GM21723 (cell line): ENCODE measurements at regions not wholly inside any gene's neighbourhood (a gene's known extent, or its start where the extent isn't known, plus 50 kb on each side); places are given as distances from the start of the nearest gene placed in this dataset.
"Not testable (repeated sequence)": the region's sequence is repeated elsewhere in the genome, so short reads cannot be mapped to it uniquely, and the experiment has no call there.

ENCODE experiments used
- ATAC-seq: cut with Tn5 transposase; IDR thresholded peaks from one replicate; pipeline ENCODE4 v1.9.1; 2021; ENCODE audit warnings: mild to moderate bottlenecking, moderate library complexity; ENCODE audit not compliant: unreplicated experiment

DNA sequence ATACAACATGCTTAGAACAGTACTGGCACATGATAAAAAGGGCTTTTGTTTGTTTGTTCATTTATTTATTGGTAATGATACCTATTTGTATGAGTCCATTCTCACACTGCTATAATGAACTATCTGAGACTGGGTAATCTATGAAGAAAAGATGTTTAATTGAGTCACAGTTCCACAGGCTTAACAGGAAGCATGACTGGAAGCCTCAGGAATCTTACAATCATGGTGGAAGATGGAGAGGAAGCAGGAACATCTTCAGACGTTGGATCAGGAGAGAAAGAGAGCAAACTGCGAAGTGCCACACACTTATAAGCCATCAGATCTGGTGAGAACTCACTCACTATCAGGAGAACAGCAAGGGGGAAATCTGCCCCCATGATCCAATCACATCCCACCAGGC is 847.7 kb downstream of the CDH18 start:
- ATAC-seq = no peak

- ATAC-seq = not testable (repeated sequence)
Observed at GRCh38 chr5:19141937-19142524, 846.0 kb downstream of the CDH18 start.

- ATAC-seq = not testable (repeated sequence)
Observed at GRCh38 chr5:19142713-19143414, 845.1 kb downstream of the CDH18 start.

- ATAC-seq = no peak
Observed at GRCh38 chr5:19143935-19144334, 844.1 kb downstream of the CDH18 start.

DNA sequence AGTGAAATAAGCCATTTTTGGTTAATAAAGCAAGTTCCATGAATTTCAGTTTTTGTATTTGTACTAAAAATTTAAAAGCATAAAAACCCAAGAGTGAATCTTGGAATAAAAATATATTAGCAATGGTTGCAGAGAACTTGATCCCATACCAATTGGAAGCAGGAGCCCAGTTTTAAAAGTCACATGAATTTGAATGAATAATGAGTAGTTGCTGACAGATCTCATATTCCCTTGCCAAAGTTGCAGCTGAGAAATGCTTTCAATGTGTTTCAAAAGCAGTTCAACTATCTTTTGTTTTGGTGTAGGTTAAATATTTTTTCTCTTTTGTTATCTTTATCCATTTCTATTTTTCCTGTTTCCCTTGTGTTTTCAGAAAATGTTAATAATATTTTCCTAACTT is 818.6 kb downstream of the CDH18 start:
- no peak for ATAC-seq

DNA sequence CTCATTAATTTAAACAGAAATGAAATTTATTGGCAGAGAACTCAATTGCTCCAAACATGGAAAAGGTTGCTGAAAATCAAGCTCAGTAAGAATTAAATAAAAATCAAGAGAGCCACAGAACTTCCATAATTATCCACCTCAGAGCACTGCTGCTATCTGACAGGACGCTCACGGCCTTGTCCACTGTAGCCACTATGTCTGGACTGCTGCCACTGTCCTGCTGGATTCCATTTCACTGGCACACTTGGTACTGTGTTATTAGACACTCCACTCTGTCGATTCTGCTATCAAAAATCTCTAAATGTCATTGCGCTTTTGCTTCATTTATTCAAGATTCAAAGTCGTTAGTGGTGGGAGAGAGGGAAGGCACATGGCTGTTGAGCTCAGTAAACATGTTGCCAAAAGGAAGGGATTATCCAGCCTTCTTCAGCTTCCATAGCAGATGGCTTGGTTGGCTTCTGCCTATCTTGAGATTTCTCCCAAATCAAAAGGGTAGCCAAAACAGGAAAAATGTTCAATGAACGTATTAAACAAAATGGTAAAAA is 815.0 kb downstream of the CDH18 start:
- no peak for ATAC-seq

GRCh38 chr5:19175776-19176570 is 812.0 kb downstream of the CDH18 start:
- ATAC-seq = no peak

DNA sequence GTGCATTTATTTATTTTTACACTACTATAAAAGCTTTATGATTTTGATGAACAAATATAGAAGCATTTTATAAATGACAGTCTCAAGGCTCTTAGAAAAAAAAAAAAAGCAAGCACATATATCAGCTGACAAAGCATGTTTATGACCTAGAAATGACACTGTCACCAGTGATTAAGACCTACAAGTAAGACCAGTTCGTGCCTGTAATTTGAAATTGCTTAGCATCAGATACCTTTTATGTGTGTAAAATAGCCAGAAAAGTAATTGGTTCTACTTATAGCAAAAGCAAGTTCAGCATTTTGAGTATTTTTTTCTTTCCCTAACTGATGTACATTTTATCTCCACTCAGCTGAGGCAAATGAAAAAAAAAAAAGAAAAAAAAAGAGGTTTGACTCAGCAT is 808.4 kb downstream of the CDH18 start:
- ATAC-seq = no peak

- no peak for ATAC-seq
Observed at GRCh38 chr5:19189176-19189575, 798.8 kb downstream of the CDH18 start.

- ATAC-seq = no peak
Observed at GRCh38 chr5:19193631-19194030, 794.4 kb downstream of the CDH18 start.

DNA sequence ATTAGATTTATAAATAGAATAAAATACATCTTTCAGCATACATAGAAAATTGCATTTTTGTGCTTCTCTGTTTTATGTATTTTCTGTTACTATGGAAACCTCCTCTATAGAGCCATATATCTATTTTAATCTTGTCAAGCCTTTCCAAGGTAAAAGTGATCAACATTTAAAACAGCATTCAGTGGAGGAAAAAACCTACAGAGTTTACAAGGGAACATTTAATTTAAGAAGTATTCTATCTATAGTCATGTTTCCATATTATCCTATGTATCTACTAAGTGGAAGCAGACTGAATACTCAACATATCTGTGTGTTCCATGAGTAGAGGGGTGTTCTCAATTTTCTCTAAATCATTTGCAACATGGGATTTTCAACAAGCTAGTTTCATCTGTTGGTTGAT is 791.4 kb downstream of the CDH18 start:
- ATAC-seq = no peak

DNA sequence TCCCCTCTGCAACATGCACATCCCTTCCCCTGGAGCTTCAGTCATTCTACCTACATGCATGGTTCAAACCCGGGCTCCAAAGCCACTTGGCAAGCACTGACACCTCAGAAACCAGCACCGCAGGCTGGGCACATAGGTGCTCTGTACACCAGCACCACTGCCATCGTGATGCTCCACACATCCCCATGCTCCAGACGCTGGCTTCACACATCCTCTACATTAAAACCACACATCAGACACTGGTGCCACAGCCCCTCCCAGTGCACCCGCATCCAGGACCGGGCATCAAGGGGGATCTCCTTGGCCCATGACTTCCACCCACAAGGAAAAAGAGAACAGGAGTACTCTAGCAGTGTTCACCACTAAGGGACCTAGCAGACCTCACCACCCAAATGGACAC is 787.7 kb downstream of the CDH18 start:
- ATAC-seq = no peak

DNA sequence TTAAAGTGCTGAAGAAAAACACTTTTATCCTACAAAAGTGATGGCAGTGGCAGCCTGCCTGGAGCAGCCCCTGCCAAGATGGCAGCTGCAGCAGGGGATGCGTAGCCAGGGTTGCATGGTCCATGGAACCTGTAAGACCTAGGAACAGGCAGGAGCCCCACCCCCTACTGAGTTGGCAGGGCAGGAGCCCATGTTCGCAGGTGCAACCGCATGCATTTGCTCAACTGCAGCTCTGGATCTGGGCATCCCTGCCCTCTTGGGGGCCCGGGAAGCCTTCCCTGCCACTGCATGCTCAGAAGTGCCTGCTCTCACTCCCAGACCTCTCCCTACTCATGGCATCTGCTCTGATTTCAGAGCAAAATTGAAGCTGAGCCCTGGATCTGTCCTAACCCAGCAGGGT is 779.6 kb downstream of the CDH18 start:
- ATAC-seq = no peak

DNA sequence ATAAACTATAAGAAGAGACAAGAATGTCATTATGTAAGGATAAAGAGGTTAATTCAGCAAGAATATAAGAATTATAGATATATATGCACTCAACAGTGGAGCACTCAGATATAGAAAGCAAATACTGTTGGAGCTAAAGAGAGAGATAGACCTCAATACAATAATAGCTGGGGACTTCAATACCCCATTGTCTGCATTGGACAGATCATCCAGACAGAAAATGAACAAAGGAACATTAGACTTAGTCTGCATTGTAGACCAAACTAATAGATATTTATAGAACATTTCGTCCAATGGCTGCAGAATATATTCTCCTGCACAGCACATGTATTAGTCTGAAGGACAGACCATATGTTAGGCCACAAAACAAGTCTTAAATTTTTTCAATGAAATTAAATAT is 777.1 kb downstream of the CDH18 start:
- ATAC-seq = no peak

DNA sequence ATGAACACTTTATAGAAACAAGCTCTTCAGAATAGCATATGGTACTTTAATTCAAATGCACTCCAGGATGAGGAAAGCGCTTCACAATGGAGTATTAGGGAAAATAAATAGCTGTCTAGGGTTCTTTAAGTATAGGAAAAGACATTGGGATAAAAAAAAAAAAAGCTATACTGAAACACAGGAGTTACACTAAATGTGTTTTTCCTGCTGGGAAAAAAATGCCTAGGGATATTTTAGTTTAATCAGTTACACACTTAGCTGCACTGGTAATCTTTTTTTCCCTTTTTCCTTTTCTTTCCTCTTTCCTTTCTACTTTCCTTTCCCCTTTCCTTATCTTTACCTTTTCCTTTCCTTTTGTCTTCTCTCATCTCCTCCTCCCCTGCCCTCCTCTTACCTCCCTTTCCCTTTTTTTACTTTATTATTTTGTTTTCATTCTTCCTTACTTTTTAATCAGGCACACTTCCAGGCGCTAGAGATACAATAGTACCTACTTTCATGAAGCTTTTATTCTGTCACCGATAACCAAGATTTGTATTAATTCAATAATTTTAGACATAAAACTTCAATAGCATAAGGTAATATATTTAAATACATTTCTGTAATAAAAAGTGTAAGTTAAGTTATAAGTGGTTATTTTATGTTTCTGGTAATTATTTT is 758.7 kb downstream of the CDH18 start:
- no peak for ATAC-seq

DNA sequence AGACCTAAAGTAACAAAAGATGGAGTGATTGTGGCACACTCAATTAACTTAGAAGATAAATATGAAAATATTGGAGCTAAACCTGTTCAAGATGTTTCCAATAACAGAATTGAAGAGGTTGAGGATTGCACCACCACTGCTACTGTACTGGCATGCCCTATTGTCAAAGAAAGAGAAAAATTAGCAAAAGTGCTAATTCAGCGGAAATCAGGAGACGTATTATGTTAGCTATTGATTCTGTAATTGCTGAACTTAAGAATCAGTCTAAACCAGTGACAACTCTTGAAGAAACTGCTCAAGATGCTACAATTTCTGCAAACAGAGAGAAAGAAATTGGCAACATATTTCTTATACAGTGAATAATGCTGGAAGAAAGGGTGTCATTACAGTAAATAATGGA is 754.4 kb downstream of the CDH18 start:
- ATAC-seq = no peak

DNA sequence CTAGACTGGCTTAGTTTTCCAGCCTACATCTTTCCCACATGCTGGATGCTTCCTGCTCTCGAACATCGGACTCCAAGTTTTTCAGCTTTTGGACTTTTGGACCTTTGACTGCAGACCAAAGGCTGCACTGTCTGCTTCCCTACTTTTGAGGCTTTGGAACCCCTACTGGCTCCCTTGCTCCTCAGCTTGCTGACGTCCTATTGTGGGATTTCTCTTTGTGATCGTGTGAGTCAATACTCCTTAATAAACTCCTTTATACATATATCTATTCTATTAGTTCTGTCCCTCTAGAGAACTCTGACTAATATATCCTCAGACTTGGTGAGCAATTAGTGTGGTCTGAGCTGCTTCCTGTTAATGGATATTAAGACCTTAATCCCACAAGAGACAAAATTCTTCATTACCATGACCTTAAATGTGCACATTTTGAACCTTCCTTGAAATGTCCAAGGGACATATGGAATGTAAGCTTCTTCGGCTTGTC is 752.9 kb downstream of the CDH18 start:
- ATAC-seq = no peak

- no peak for ATAC-seq
Observed at GRCh38 chr5:19240170-19240569, 747.8 kb downstream of the CDH18 start.

DNA sequence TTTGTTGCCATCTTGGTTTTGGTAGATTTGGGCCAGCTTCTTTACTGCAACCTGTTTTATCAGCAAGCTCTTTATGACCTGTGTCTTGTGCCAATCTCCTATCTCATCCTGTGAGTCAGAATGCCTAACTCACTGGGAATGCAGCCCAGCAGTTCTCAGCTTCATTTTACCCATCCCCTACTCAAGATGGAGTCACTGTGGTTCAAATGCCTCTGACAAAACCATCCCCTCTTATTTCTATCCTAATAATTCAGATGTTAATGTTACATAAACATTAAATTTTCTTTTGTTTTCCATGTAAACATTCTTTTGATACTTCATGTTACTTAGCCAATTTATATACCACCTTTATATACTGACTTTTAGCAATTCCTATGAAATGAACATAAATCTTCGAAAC is 746.3 kb downstream of the CDH18 start:
- ATAC-seq = no peak

DNA sequence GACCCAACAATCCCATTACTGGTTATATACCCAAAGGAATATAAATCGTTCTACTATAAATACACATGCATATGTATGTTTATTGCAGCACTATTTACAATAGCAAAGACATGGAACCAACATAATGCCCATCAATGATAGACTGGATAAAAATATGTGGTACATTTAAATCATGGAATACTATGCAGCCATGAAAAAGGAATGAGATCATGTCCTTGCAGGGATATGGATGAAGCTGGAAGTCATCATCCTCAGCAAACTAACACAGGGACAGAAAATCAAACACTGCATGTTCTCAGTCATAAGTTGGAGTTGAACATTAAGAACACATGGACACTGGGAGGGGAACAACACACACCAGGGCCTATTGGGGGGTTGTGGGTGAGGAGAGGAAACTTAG is 741.8 kb downstream of the CDH18 start:
- ATAC-seq = not testable (repeated sequence)

GRCh38 chr5:19247302-19247701 is 740.7 kb downstream of the CDH18 start:
- ATAC-seq = no peak
